ENCODE measurements at regions not wholly inside any gene's neighbourhood (a gene's known extent, or its start where the extent isn't known, plus 50 kb on each side); places are given as distances from the start of the nearest gene placed in this dataset.

DNA sequence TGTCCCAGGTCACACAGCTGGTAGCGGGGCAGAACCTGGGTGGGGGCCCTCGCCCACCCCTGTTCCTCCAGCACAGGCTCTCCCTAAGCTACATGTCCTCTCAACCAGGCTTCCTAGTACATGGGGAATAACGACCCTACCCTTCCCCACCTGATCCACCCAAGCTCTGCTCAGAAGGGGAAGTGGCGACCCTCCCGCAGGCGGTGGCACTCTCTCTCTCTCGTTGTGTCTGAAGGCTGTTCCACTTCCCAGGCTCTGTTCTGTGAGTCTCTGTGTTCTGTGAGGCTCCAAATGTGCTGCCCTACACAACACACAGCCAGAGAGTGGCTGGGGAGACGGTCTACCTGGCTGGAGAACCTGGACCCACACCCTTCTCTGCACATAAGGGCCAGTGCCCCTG lies 135.8 kb downstream of the COPS8 start:
- TF ChIP-seq, protein P1, sequence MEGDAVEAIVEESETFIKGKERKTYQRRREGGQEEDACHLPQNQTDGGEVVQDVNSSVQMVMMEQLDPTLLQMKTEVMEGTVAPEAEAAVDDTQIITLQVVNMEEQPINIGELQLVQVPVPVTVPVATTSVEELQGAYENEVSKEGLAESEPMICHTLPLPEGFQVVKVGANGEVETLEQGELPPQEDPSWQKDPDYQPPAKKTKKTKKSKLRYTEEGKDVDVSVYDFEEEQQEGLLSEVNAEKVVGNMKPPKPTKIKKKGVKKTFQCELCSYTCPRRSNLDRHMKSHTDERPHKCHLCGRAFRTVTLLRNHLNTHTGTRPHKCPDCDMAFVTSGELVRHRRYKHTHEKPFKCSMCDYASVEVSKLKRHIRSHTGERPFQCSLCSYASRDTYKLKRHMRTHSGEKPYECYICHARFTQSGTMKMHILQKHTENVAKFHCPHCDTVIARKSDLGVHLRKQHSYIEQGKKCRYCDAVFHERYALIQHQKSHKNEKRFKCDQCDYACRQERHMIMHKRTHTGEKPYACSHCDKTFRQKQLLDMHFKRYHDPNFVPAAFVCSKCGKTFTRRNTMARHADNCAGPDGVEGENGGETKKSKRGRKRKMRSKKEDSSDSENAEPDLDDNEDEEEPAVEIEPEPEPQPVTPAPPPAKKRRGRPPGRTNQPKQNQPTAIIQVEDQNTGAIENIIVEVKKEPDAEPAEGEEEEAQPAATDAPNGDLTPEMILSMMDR (IDR thresholded peaks at IDR 0.05), result no peak
- TF ChIP-seq POLR2A (IDR thresholded peaks at IDR 0.05) (no peak), EP300 (IDR thresholded peaks at IDR 0.05) (no peak)
